WTC11 (cell line): ENCODE measurements at regions not wholly inside any gene's neighbourhood (a gene's known extent, or its start where the extent isn't known, plus 50 kb on each side); places are given as distances from the start of the nearest gene placed in this dataset.

Experiments
- ATAC-seq: fragments of 200-7000 bp; cut with Tn5 transposase; 2 replicates; pipeline ENCODE4 v1.10.0; 2021; ENCODE audit warnings: mild to moderate bottlenecking, moderate library complexity
- CTCF ChIA-PET: fragments of 300-600 bp; sonication (Branson Sonifier 250); formaldehyde crosslinking; loops from one replicate; lab custom pipeline; 2021; ENCODE audit warnings: antibody characterized with exemption; lab: Charles Lee
- POLR2A ChIA-PET: fragments of 350-600 bp; sonication (Branson Sonifier 250); formaldehyde crosslinking; loops from one replicate; lab custom pipeline; 2021; ENCODE audit warnings: antibody characterized with exemption; lab: Charles Lee
- DNase-seq: peaks from one replicate; pipeline ENCODE4 v3.0.0; 2021; ENCODE audit warnings: low spot score
- H3K27ac Mint-ChIP-seq: 2 replicates; pipeline ENCODE4 v1.8.0; 2021; ENCODE audit warnings: mixed read lengths
- H3K27me3 Mint-ChIP-seq: 2 replicates; pipeline ENCODE4 v1.8.0; 2021; ENCODE audit warnings: low read depth, mild to moderate bottlenecking, moderate library complexity, mixed read lengths
- H3K36me3 Mint-ChIP-seq: 2 replicates; pipeline ENCODE4 v1.8.0; 2021; ENCODE audit warnings: mixed read lengths
- H3K4me1 Mint-ChIP-seq: 2 replicates; pipeline ENCODE4 v1.8.0; 2022; ENCODE audit warnings: mixed read lengths
- H3K4me3 Mint-ChIP-seq: 2 replicates; pipeline ENCODE4 v1.8.0; 2021; ENCODE audit warnings: mild to moderate bottlenecking, moderate library complexity, mixed read lengths
- H3K9me3 Mint-ChIP-seq: 2 replicates; pipeline ENCODE4 v1.8.0; 2021; ENCODE audit warnings: mixed read lengths
- ATF1 ChIP-seq: sonication (generic); formaldehyde crosslinking; IDR thresholded peaks from 2 replicates; pipeline ENCODE4 v1.8.1; 2023; ENCODE audit warnings: mild to moderate bottlenecking, moderate library complexity, missing genetic modification reagents
- ATF6 ChIP-seq: sonication (generic); formaldehyde crosslinking; IDR thresholded peaks from 2 replicates; pipeline ENCODE4 v1.8.1; 2023; ENCODE audit warnings: mild to moderate bottlenecking, missing genetic modification reagents
- CDX4 ChIP-seq: fragments of 250-450 bp; sonication (Bioruptor Pico); IDR thresholded peaks from 2 replicates; pipeline ENCODE4 v1.9.0; 2021; ENCODE audit warnings: moderate library complexity, mild to moderate bottlenecking, inconsistent platforms, borderline replicate concordance
- E2F1 ChIP-seq: sonication (generic); formaldehyde crosslinking; IDR thresholded peaks from 2 replicates; pipeline ENCODE4 v1.8.0; 2022; ENCODE audit warnings: mild to moderate bottlenecking, missing genetic modification reagents
- E2F4 ChIP-seq: sonication (generic); formaldehyde crosslinking; IDR thresholded peaks from 2 replicates; pipeline ENCODE4 v1.8.1; 2022; ENCODE audit warnings: low read depth, mild to moderate bottlenecking, moderate library complexity, missing genetic modification reagents, borderline replicate concordance
- EMX1 ChIP-seq: fragments of 250-450 bp; sonication (Bioruptor Pico); IDR thresholded peaks from 2 replicates; pipeline ENCODE4 v1.8.0; 2021; ENCODE audit warnings: mild to moderate bottlenecking
- GABPB1 ChIP-seq: sonication (generic); formaldehyde crosslinking; IDR thresholded peaks from 2 replicates; pipeline ENCODE4 v1.8.1; 2023; ENCODE audit warnings: mild to moderate bottlenecking, missing genetic modification reagents
- IRF1 ChIP-seq: sonication (generic); formaldehyde crosslinking; IDR thresholded peaks from 2 replicates; pipeline ENCODE4 v1.8.0; 2023; ENCODE audit warnings: missing genetic modification reagents
- MAX ChIP-seq: sonication (generic); formaldehyde crosslinking; IDR thresholded peaks from 2 replicates; pipeline ENCODE4 v1.8.0; 2022; ENCODE audit warnings: mild to moderate bottlenecking, missing genetic modification reagents
- MXD4 ChIP-seq: fragments of 250-450 bp; sonication (Bioruptor Pico); IDR thresholded peaks from 2 replicates; pipeline ENCODE4 v1.8.0; 2021; ENCODE audit warnings: mild to moderate bottlenecking, moderate library complexity, borderline replicate concordance
- NFE2L1 ChIP-seq: sonication (generic); formaldehyde crosslinking; IDR thresholded peaks from 2 replicates; pipeline ENCODE4 v1.8.1; 2023; ENCODE audit warnings: missing genetic modification reagents
- OVOL2 ChIP-seq: fragments of 250-450 bp; sonication (Bioruptor Pico); IDR thresholded peaks from 2 replicates; pipeline ENCODE4 v1.9.0; 2021; ENCODE audit warnings: mild to moderate bottlenecking, borderline replicate concordance
- RELA ChIP-seq: sonication (generic); formaldehyde crosslinking; IDR thresholded peaks from 2 replicates; pipeline ENCODE4 v1.8.1; 2022; ENCODE audit warnings: missing genetic modification reagents, mild to moderate bottlenecking, borderline replicate concordance
- SP1 ChIP-seq: sonication (generic); formaldehyde crosslinking; conservative IDR thresholded peaks from 2 replicates; pipeline ENCODE4 v1.8.1; 2022; ENCODE audit warnings: missing genetic modification reagents
- TEAD1 ChIP-seq: sonication (generic); formaldehyde crosslinking; IDR thresholded peaks from 2 replicates; pipeline ENCODE4 v1.8.0; 2022; ENCODE audit warnings: mild to moderate bottlenecking, missing genetic modification reagents
- USF2 ChIP-seq: sonication (generic); formaldehyde crosslinking; IDR thresholded peaks from 2 replicates; pipeline ENCODE4 v1.8.1; 2023; ENCODE audit warnings: mild to moderate bottlenecking, missing genetic modification reagents, moderate library complexity
- ZNF138 ChIP-seq: sonication (generic); formaldehyde crosslinking; conservative IDR thresholded peaks from 2 replicates; pipeline ENCODE4 v1.8.1; 2022; ENCODE audit warnings: mild to moderate bottlenecking, moderate library complexity, missing genetic modification reagents
- ZNF281 ChIP-seq: sonication (generic); formaldehyde crosslinking; IDR thresholded peaks from 2 replicates; pipeline ENCODE4 v1.8.0; 2023; ENCODE audit warnings: mild to moderate bottlenecking, missing genetic modification reagents
- ZNF425 ChIP-seq: fragments of 250-450 bp; sonication (Bioruptor Pico); conservative IDR thresholded peaks from 2 replicates; pipeline ENCODE4 v1.9.0; 2021; ENCODE audit warnings: mild to moderate bottlenecking

- POLR2A ChIA-PET, result no interaction called here
- ATAC-seq, result no peak
- no peaks in the 10 kb centered on the region for H3K4me1 Mint-ChIP-seq
Observed at GRCh38 chr6:140380427-140381218, 1006.2 kb upstream of the CITED2 start.

GRCh38 chr6:140379919-140380318, 1005.5 kb upstream of the CITED2 start:
- no peak for ATAC-seq
- no peak for DNase-seq
- H3K4me3 Mint-ChIP-seq, result no peak overlapping the region
- ChIA-PET CTCF (no interaction called here), POLR2A (no interaction called here)
- no peaks in the 10 kb centered on the region for H3K27me3 Mint-ChIP-seq
- no peak for TF ChIP-seq MXD4 (CRISPR knock-in tag)
- H3K27ac Mint-ChIP-seq, result no peak overlapping the region
- H3K36me3 Mint-ChIP-seq, result peaks cover 16% of the 10 kb centered on the region
- H3K9me3 Mint-ChIP-seq, result peaks cover 18% of the 10 kb centered on the region
- H3K4me1 Mint-ChIP-seq, result no peaks in the 10 kb centered on the region

More at GRCh38 chr6:140380427-140381218, 1006.2 kb upstream of the CITED2 start:
- CTCF ChIA-PET, result no interaction called here
- H3K36me3 Mint-ChIP-seq, result peaks cover 20% of the 10 kb centered on the region
- no peak overlapping the region for H3K4me3 Mint-ChIP-seq
- no peaks in the 10 kb centered on the region for H3K27me3 Mint-ChIP-seq
- H3K27ac Mint-ChIP-seq, result no peak overlapping the region
- DNase-seq, result no peak
- H3K9me3 Mint-ChIP-seq, result peaks cover 22% of the 10 kb centered on the region
- TF ChIP-seq SP1 (CRISPR knock-in tag) (no peak), NFE2L1 (CRISPR knock-in tag) (no peak), GABPB1 (CRISPR knock-in tag) (peak; percentile 64), MAX (CRISPR knock-in tag) (no peak)
- TF ChIP-seq, all 79 proteins: peak for 1

- Mint-ChIP-seq H3K9me3 (peaks cover 14% of the 10 kb centered on the region), H3K36me3 (peaks cover 25% of the 10 kb centered on the region), H3K4me1 (peaks cover 13% of the 10 kb centered on the region), H3K27ac (no peak overlapping the region), H3K4me3 (no peak overlapping the region), H3K27me3 (peaks cover 2% of the 10 kb centered on the region; the same call in 1 of the 2 replicates)
- ChIA-PET CTCF (no interaction called here), POLR2A (no interaction called here)
- ATAC-seq, result no peak
- no peak for DNase-seq
- TF ChIP-seq E2F4 (CRISPR knock-in tag) (no peak), RELA (CRISPR knock-in tag) (no peak), CDX4 (CRISPR knock-in tag) (no peak), ATF1 (no peak), ZNF138 (CRISPR knock-in tag) (no peak), ZNF425 (CRISPR knock-in tag) (no peak), EMX1 (CRISPR knock-in tag) (no peak), ATF6 (CRISPR knock-in tag) (no peak), TEAD1 (CRISPR knock-in tag) (no peak), ZNF281 (no peak), OVOL2 (no peak), E2F1 (CRISPR knock-in tag) (no peak), IRF1 (CRISPR knock-in tag) (no peak), USF2 (CRISPR knock-in tag) (no peak)
Observed at GRCh38 chr6:140376209-140376608, 1001.8 kb upstream of the CITED2 start.
